ENCODE measurements at regions not wholly inside any gene's neighbourhood (a gene's known extent, or its start where the extent isn't known, plus 50 kb on each side); places are given as distances from the start of the nearest gene placed in this dataset.
"Not testable (repeated sequence)": the region's sequence is repeated elsewhere in the genome, so short reads cannot be mapped to it uniquely, and the experiment has no call there.

DNA sequence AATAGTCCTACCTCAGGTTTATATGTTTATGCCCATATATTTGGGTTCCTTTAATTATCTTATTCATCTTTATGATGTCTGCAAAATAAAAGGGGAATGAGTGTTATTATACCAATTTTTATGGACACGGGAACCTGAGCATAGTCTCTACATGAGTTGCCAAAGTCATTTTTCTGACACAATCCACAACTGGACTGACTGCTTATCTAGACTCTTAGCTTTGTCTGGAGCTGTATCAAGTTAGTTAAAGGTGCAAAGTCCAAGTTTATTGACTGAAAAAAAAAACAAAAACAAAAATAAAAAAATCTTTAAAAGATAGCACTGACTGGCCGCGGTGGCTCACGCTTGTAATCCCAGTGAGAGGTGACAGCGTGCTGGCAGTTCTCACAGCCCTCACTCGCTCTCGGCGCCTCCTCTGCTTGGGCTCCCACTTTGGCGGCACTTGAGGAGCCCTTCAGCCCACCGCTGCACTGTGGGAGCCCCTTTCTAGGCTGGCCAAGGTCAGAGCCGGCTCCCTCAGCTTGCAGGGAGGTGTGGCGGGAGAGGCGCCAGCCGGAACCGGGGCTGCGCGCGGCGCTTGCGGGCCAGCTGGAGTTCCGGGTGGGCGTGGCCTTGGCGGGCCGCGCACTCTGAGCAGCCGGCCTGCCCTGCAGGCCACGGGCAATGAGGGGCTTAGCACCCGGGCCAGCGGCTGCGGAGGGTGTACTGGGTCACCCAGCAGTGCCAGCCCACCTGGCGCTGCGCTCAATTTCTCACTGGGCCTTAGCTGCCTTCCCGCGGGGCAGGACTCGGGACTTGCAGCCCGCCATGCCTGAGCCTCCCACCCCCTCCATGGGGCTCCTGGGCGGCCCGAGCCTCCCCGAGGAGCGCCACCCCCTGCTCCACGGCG lies 116.6 kb upstream of the MBNL1 start:
- not testable (repeated sequence) for DNase-seq

DNA sequence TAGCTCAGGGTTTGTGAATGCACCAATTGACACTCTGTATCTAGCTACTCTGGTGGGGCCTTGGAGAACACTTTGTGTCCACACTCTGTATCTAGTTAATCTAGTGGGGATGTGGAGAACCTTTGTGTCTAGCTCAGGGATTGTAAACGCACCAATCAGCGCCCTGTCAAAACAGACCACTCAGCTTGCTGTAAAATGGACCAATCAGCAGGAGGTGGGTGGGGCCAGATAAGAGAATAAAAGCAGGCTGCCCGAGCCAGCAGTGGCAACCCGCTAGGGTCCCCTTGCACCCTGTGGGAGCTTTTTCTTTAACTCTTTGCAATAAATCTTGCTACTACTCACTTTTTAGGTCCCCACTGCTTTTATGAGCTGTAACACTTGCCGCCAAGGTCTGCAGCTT lies 115.6 kb upstream of the MBNL1 start:
- DNase-seq, result not testable (repeated sequence)

DNA sequence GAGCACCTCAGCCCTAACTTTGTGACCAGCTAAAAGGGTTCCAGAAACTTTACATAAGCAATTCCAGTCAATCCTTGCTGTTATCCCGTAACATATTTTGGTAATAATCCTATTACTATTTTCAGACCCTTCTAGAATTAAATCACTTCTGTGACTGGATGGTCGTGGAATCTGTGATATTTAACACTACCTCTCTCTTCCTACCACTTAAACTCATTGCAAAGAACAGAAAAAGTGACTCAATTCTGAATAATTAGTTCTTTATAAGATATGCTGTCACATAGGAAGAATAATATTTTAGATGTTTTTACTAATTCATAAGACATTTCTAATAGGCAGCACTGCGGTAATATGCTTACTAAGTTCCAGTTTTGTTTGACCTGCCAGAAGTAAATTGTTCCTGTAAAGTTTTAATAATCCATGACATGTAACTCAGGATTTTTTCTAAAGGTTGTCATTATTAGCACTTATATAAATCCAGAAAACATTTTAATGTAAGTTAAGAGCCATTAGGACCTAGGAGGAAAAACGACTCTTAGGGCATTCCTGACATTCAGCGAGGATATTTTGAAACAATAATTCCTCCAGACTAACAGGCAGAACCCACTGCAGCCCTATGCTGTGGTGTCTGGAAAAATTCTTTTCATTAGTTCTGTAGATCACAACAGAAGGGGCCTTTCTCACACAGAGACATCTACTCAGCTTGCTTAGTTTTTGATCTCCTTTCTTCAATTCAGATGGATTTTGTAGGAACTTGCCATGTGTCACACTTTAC lies 113.3 kb upstream of the MBNL1 start:
- DNase-seq, result no peak

DNA sequence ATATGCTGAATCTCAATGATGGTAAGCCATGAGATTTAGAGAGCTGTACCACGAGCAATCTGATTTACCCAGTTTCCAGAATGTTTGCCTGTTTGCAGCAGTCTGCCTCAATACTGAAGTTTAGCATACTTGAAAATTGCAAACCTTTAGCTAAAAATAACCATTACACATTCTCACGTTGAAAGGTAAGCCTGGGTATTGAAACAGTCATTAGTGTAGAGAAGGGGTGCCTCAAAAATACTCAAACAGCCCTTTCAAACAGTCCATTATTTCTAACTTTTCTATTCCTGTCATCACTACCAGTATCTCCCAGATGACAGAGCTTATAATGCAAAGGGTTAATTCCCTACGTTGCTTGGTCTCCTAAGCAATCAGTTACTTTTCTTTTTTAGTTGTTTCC lies 111.8 kb upstream of the MBNL1 start:
- DNase-seq, result no peak

DNA sequence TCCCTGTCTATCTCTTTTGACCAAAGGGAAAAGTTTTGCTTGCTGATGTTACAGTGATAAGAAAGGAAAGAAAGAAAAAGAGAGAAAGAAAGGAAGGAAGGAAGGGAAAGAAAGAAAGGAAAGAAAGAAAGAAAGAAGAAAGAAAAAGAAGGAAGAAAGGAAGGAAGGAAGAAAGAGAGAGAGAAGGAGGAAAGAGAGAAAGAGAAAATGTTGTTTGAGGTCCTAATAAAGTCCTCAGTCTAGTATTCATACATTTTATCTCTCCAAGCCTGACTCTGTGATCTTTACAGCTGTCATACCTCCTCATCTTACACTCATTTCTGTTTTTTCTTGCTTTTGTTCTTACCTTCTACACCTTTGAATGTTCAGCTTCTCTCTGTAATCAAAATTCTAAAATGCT lies 111.4 kb upstream of the MBNL1 start:
- no peak for DNase-seq

DNA sequence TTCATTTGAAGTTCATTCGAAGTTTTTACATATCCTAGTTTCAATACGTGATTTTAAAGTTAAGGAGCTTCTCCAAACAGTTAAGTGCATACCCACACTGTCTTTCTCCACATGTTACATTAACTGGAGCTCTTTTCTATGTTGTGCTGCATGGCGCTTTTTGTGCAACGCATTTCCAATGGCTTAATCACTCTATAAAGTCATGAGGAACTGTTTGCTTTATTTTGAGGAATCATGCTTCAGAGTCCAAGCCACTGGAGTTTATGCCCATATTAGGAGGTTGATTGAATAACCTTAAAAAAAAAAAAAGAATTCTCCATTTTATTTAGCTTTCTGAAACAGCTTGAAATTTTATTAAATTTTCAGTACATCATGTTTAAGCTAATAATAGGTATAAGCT lies 109.4 kb upstream of the MBNL1 start:
- no peak for DNase-seq

DNA sequence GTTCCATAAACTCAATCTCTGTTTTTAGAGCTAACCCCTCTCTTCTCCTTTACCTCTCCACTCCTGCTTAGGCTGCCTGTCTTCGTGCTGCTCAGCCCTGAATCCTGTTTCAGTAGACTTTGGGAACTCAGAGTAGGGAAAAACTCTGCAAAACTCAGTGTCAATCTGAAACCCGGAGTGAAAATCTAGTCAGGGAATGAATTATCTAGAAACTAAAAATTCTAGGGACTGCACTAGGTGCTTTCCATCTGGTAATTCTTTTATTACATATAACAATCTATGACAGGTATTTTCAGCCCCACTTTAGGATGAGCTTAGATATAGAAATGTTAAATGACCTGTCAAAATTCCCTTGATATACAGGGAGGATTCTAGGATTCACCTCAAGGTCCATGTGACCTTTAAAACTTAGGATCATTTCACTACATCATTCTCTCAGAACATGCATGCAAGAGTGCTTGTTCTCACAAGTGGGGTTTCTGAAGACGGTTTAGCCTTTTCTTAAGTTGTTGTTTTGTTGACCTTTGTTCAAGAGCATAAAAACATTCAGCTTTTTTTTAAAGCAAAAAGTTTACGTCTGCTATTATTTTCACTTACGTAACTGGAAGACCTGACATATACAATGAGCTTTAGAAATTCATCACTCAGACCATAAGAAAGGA lies 108.2 kb upstream of the MBNL1 start:
- no peak for DNase-seq

DNA sequence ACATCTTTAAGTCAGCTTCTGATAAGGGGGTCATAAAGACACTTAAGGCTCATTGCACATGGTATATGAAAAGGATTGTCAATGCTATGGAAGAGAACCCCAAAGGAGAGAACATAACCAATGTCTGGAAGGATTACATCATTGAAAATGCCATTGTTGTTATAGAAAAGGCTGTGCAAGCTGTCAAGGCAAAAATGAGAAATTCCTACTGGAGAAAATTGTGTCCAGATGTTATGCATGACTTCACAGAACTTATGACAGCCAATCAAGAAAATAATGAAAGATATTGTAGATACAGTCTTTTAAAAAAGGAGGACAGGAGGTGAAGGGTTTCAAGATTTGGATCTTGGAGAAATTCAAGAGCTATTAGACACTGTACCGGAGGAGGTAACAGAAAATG lies 96.3 kb upstream of the MBNL1 start:
- DNase-seq, result no peak

DNA sequence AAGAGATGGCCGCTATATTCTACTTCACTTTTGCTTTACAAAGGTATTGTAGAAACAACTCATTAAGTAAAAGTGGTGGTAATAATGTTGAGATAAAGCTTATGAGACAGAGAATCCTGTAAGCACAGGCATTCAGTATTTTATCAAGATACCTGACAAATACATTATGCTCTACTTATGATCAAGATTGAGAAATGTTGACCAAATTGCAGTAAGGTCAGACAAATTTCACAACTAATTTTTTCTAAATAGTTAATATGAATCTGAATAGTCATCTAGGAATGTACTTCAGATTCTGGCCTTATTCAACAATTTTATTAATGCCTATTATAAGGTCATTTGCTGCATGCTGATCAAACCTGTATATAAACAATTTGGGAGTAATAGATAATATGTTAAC lies 95.1 kb upstream of the MBNL1 start:
- no peak for DNase-seq

DNA sequence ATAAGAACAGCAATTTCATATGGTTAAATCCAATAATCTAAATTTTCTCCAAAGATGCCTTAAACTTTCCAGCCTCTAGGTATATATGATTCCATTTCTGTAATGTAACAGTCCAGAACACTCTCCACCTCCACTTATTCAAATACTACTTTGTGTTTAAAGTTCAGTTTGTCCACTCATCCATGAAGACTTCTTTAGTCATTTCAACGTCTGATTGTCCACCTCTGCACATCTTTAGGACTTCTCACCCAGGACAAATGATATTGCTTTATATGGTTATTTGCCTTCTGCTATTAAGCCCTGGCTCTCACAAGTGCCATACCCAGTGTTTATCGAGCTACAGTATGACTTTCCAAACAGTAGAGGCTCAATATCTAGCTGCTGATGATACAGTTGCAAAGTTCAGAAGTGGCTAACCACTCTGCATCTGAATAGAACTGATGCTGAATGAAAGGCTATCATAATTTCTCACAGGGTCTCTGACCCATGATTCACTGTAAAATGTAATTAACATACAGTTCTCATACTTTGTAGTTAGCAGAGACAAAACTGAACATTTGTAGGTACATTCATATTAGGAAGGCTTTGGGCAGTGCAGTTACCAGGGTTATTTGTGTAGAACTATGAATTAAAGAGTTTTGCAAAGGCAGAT lies 93.7 kb upstream of the MBNL1 start:
- no peak for DNase-seq

DNA sequence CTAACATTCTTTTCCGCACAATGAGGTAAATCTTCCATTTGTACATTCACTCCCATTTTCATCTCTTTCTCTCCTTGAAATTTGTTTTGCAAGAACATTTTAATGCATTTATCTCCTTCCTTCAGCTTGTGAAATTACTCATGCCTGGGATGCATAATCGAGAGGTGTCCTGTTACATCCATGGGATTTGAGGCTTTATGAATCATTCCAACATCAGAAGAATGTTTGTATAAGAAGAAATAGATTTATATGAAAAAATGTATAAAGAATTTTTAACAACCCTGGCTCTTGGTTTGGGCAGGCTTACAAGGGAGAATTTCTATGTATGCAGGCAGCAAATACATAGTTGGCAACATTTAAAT lies 93.2 kb upstream of the MBNL1 start:
- DNase-seq, result no peak

DNA sequence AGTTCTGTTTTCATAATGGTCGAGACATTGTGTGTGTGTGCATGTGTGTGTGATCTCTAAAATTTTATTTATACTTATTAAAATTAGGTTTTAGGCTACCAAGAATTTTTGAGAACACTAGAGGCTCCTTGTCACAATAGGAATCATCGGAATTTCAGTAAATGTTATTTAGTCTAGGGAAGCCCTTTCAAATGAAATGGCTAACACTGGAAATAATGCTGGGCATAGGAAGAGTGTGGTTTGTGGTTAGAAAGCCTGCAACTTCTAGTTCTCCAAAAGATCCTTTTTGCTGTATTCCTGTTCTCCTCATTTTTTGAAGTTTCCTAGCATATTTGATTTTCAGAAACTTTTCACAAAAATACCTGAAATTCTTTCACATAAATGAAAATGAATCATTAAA lies 92.5 kb upstream of the MBNL1 start:
- no peak for DNase-seq

DNA sequence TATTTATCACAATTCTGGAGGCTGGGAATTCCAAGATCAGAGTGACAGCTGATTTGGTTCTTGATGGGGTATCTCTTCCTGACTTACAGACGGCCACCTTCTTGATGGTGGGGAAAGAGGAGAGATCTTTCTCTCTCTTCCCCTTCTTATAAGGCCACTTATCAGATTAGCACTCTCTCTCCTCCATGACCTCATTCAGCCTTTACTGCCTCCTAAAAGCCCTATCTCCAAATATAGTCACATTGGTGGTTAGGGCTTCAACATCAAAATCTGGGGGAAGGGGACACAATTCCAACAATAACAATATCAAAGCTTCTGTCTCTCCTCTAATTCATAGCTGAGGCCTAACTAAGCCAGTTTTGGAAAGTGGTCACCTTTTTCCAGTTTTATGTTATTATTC lies 91.7 kb upstream of the MBNL1 start:
- no peak for DNase-seq

DNA sequence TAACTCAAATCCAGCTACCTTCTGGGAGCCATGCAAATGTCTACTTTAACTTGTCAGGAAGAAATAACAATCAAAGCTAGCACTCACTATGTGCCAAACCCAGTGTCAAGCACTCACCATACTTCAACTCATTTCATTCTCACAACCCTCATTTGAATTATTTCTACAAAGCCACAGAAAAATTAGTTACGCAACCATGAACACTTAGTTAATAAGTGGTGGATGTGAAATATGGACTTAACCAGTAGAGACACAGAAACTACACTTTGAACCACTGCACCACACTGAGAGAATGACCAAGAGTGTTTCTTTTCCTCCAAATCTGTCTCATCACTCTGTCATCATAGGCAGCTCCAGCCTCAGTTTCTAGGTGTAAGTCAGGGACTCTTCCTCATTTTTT lies 91.0 kb upstream of the MBNL1 start:
- DNase-seq, result no peak

DNA sequence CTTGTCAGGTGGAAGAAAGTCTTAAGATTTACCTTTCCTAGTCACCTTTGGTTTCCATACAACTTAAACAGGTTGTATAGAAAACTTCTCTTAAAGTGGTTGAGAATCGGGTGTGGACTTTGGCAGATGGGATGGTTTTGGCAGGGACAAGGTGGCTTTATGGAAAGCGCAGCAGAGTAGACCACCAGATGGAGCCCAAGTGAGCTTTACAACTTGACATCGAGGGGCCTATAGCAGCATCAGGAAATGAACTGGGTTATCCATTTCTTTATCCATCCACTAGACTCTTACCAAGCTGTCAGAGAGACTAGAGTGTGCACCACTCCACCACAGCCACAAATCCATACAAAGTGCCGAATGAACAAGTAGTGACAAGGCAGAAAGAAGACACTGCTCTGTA lies 85.3 kb upstream of the MBNL1 start:
- peak in 28 of 56 donors; percentile 0 to 55 (median 7) for DNase-seq

DNA sequence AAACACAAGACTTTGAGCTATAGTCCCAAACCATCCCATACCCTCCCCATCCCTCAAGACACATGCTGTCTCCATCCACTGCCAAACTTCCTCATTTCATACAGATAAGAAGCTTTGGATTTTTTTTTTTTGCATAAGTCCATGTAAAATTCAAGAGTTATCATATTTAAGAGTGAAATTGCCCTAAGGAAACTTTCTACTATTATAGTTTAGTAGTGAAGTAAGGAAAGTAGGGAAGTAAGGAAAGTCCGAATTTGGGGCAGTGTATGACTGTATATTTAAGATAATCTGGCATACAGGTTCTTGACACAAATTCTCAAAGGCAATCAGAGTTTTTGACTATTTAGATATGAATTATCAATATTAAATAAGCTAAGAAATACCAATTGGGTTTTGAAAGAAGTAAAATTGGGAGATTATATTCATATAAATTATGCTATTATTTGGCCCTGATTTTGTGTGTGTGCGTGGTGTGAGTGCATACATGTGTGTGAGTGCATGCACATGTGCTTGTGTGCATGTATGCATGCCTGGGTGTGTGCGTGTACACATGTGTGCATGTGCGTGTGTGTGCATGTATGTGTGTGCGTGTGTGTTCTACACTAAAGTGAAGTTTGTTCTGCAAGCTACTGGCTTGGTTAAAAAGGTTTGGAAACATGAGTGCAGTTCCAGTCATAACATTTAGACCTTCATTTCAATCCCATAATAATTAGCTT lies 83.6 kb upstream of the MBNL1 start:
- no peak for DNase-seq

DNA sequence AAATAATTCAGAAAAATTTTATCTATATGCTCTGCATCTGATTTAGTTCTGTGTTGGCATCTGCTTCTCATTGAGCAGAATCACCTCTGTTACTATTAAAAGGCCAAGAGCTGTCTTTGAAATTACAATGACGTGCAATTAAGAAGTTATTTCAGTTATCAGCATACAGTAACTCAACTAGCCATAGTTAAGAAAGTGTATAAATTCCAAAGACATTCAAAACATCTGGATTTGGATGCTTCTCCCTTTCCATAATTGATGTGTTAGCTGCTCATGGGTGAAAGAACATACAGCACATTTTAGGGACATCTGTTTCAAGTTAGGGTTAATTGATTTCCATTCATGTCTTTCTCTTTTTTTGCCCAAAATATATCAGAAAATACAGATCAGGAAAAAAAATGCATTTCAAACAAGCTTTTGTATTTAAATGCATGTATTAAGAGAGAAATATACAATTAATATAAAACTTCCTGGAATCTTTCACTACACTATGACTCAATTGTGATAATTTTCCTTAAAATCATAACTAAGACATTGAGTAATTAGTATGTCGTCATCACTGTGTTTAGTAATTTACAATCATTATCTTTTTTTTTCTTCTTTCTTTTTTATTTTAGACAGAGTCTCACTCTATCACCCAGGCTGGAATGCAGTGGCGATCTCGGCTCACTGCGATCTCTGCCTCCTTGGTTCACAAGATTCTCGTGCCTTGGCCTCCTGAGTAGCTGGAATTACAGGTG lies 82.7 kb upstream of the MBNL1 start:
- DNase-seq, result no peak

DNA sequence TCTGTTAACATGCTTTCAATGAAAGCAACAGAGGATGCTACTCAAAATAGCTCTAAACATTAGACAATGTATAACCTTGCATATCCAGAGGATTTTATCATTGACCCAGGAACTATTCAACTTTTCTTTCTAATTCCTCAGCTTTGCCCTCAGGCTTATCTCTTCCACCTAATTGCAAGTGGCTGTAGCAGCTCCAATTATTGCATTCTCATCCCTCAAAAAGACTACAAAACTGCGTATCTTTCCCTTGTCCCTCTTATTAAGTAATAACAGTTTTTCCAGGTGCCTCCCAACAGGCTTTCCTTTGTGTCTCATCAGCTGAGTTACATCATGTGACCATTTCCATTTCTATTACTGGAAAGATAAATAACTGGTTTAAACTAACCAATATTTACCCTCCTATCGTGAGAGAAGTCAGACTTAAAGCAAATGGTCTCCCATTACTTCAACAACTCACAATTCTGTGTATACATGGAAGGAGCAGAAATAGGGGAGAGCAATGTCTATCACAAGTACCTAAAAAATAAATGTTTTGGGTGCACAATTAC lies 78.0 kb upstream of the MBNL1 start:
- DNase-seq, result no peak

DNA sequence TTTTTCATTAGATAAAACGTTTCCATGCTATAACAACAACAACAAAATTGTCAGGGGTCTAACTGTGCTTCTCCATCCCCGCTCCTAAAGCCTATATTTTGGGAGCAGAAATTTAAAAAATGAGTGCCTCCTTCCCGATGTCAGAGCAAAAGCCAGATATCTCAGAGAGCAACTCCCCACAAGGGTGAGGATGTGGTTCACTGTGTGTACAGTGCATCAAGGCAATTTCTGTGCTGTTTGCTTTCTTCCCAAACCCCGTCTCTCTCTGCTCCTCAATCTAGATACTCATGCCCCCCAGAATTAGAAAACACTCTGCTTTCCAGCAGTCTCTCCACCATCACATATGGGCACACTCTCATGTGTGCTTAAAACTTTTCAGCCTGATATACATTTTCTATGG lies 76.7 kb upstream of the MBNL1 start:
- no peak for DNase-seq
